Breast epithelium (tissue), 4 donors: ENCODE measurements at regions not wholly inside any gene's neighbourhood (a gene's known extent, or its start where the extent isn't known, plus 50 kb on each side); places are given as distances from the start of the nearest gene placed in this dataset.

ENCODE experiments used
- DNase-seq, 2 donors: peaks; one replicate each; pipeline ENCODE4 v3.0.0-alpha.2; 2019; ENCODE audit warnings: low spot score in 2 of 2
- H3K27ac ChIP-seq, 2 donors: fragments of 200-600 bp; sonication (generic) in 1 of 2; one replicate each; pipeline ENCODE4 v1.5.1; 2016 to 2019; ENCODE audit warnings: mild to moderate bottlenecking in 1 of 2
- H3K27me3 ChIP-seq, 2 donors: fragments of 200-600 bp; sonication (generic) in 1 of 2; one replicate each; pipeline versions ENCODE4 v1.5.1 to v1.6.0; 2017 to 2019; ENCODE audit warnings: control low read depth in 1 of 2, mild to moderate bottlenecking in 1 of 2
- H3K36me3 ChIP-seq: fragments of 200-600 bp; one replicate; pipeline ENCODE4 v1.5.1; 2019
- H3K4me1 ChIP-seq, 2 donors: fragments of 200-600 bp; sonication (generic); one replicate each; pipeline ENCODE4 v1.5.1; 2016 to 2019; ENCODE audit warnings: control low read depth in 1 of 2
- H3K4me3 ChIP-seq, 3 donors: fragments of 200-600 bp; sonication (generic); 1 replicate in 2 of 3; 2 replicates in 1 of 3; pipeline ENCODE4 v1.5.1; 2016 to 2019; ENCODE audit warnings: mild to moderate bottlenecking in 3 of 3, moderate library complexity in 2 of 3
- H3K9me3 ChIP-seq, 2 donors: fragments of 200-600 bp; sonication (generic) in 1 of 2; one replicate each; pipeline ENCODE4 v1.5.1; 2016 to 2019; ENCODE audit warnings: control low read depth in 1 of 2
- CTCF ChIP-seq, 3 donors: fragments of 450-650 bp; IDR thresholded peaks; one replicate each; pipeline ENCODE4 v1.5.1; 2016 to 2017; ENCODE audit warnings: antibody characterized with exemption in 3 of 3, mild to moderate bottlenecking in 3 of 3, moderate library complexity in 3 of 3
- POLR2A ChIP-seq: fragments of 450-650 bp; IDR thresholded peaks from one replicate; pipeline ENCODE4 v1.6.1; 2016; ENCODE audit warnings: antibody characterized with exemption, mild to moderate bottlenecking, moderate library complexity
- POLR2AphosphoS5 ChIP-seq, 3 donors: sonication (generic); formaldehyde crosslinking; IDR thresholded peaks; one replicate each; pipeline ENCODE4 v1.6.1; 2017; ENCODE audit warnings: antibody characterized with exemption in 3 of 3
- intact Hi-C: fragments of 100-400 bp; cut with DNase I; formaldehyde crosslinking; loops from one replicate; pipeline ENCODE4 v1.15.1; 2023; ENCODE audit warnings: low total_unique reads

GRCh38 chr18:7490104-7490503 lies 77.0 kb upstream of the PTPRM start:
- H3K4me3 ChIP-seq: no peak overlapping the region
- no peaks in the 10 kb centered on the region for H3K27me3 ChIP-seq
- H3K36me3 ChIP-seq: no peaks in the 10 kb centered on the region
- no peaks in the 10 kb centered on the region for H3K4me1 ChIP-seq
- intact Hi-C loops: no loop called here
- DNase-seq: no peak
- TF ChIP-seq POLR2A (no peak), POLR2AphosphoS5 (IDR thresholded peaks at IDR 0.05) (no peak), CTCF (IDR thresholded peaks at IDR 0.05) (no peak)
- no peak overlapping the region for H3K27ac ChIP-seq
- no peaks in the 10 kb centered on the region for H3K9me3 ChIP-seq

- no peaks in the 10 kb centered on the region for H3K4me1 ChIP-seq
- intact Hi-C loops: no loop called here
- H3K36me3 ChIP-seq: no peaks in the 10 kb centered on the region
- no peak overlapping the region for H3K27ac ChIP-seq
- no peaks in the 10 kb centered on the region for H3K9me3 ChIP-seq
- no peak for TF ChIP-seq CTCF (IDR thresholded peaks at IDR 0.05)
- no peak for TF ChIP-seq POLR2AphosphoS5 (IDR thresholded peaks at IDR 0.05)
- TF ChIP-seq POLR2A: no peak
- no peaks in the 10 kb centered on the region for H3K27me3 ChIP-seq
- no peak overlapping the region for H3K4me3 ChIP-seq
- no peak for DNase-seq
Observed at GRCh38 chr18:7492385-7492784, 74.7 kb upstream of the PTPRM start.

GRCh38 chr18:7497081-7497480 lies 70.0 kb upstream of the PTPRM start:
- Histone ChIP-seq H3K27ac (no peak overlapping the region), H3K4me3 (no peak overlapping the region), H3K9me3 (no peaks in the 10 kb centered on the region), H3K4me1 (no peaks in the 10 kb centered on the region), H3K27me3 (no peaks in the 10 kb centered on the region), H3K36me3 (no peaks in the 10 kb centered on the region)
- TF ChIP-seq CTCF (IDR thresholded peaks at IDR 0.05) (no peak), POLR2AphosphoS5 (IDR thresholded peaks at IDR 0.05) (no peak), POLR2A (no peak)
- DNase-seq: no peak
- intact Hi-C loops: no loop called here

- TF ChIP-seq CTCF (IDR thresholded peaks at IDR 0.05) (no peak), POLR2A (no peak), POLR2AphosphoS5 (IDR thresholded peaks at IDR 0.05) (no peak)
- H3K9me3 ChIP-seq: no peaks in the 10 kb centered on the region
- H3K27ac ChIP-seq: no peak overlapping the region
- H3K4me3 ChIP-seq: no peak overlapping the region
- no peak for DNase-seq
- H3K36me3 ChIP-seq: no peaks in the 10 kb centered on the region
- H3K27me3 ChIP-seq: no peaks in the 10 kb centered on the region
- intact Hi-C loops: no loop called here
- no peaks in the 10 kb centered on the region for H3K4me1 ChIP-seq
Observed at GRCh38 chr18:7511106-7511505, 56.0 kb upstream of the PTPRM start.

- Histone ChIP-seq H3K9me3 (no peaks in the 10 kb centered on the region), H3K27ac (no peak overlapping the region), H3K4me3 (no peak overlapping the region), H3K36me3 (no peaks in the 10 kb centered on the region), H3K4me1 (no peaks in the 10 kb centered on the region), H3K27me3 (no peaks in the 10 kb centered on the region)
- no peak for DNase-seq
- TF ChIP-seq POLR2A (no peak), CTCF (IDR thresholded peaks at IDR 0.05) (no peak), POLR2AphosphoS5 (IDR thresholded peaks at IDR 0.05) (no peak)
- intact Hi-C loops: no loop called here
Observed at GRCh38 chr18:7512348-7512747, 54.8 kb upstream of the PTPRM start.
